Caco-2 (cell line): ENCODE measurements at regions not wholly inside any gene's neighbourhood (a gene's known extent, or its start where the extent isn't known, plus 50 kb on each side); places are given as distances from the start of the nearest gene placed in this dataset.
"Not testable (repeated sequence)": the region's sequence is repeated elsewhere in the genome, so short reads cannot be mapped to it uniquely, and the experiment has no call there.

ENCODE experiments used
- BruUV-seq: library from RNA; stranded (reverse); fragments of 400-500 nt; replicated peaks from 2 replicates; lab custom pipeline; 2021; lab: Mats Ljungman, UMichigan
- CTCF ChIA-PET: fragments of 300-600 bp; sonication (Branson Sonifier 250); formaldehyde crosslinking; loops from one replicate; lab custom pipeline; 2022; ENCODE audit warnings: antibody characterized with exemption; lab: Charles Lee
- POLR2A ChIA-PET: fragments of 300-600 bp; sonication (Branson Sonifier 250); formaldehyde crosslinking; loops from one replicate; lab custom pipeline; 2022; ENCODE audit warnings: antibody characterized with exemption; lab: Charles Lee
- DNase-seq, 2 experiments: peaks; one replicate each; pipeline versions ENCODE4 v3.0.0 to v3.0.0-alpha.2; 2020 to 2022
- H3K27me3 ChIP-seq: replicated peaks from 2 replicates; pipeline ENCODE4 v1.6.0; 2011; ENCODE audit warnings: low read length; ENCODE audit not compliant: control insufficient read depth, insufficient read depth
- H3K36me3 ChIP-seq: 2 replicates; pipeline ENCODE4 v1.5.1; 2011; ENCODE audit warnings: low read length; ENCODE audit not compliant: control insufficient read depth, insufficient read depth
- H3K4me1 ChIP-seq: fragments of 250-450 bp; sonication (Bioruptor Pico); 2 replicates; pipeline ENCODE4 v1.5.1; 2020; ENCODE audit warnings: mild to moderate bottlenecking
- H3K4me3 ChIP-seq: 2 replicates; pipeline ENCODE4 v1.5.1; 2011; ENCODE audit warnings: low read depth, mild to moderate bottlenecking, control low read depth, low read length
- H3K9me3 ChIP-seq: fragments of 250-450 bp; sonication (Bioruptor Pico); 2 replicates; pipeline ENCODE4 v1.5.1; 2020; ENCODE audit warnings: mild to moderate bottlenecking, moderate library complexity
- H3K27ac Mint-ChIP-seq: one replicate; pipeline ENCODE4 v1.8.0; 2022; ENCODE audit warnings: mixed read lengths; ENCODE audit not compliant: unreplicated experiment
- H3K27me3 Mint-ChIP-seq: one replicate; pipeline ENCODE4 v1.8.0; 2022; ENCODE audit warnings: mixed read lengths; ENCODE audit not compliant: insufficient read depth, unreplicated experiment
- H3K36me3 Mint-ChIP-seq: one replicate; pipeline ENCODE4 v1.8.0; 2022; ENCODE audit warnings: mild to moderate bottlenecking, mixed read lengths; ENCODE audit not compliant: insufficient read depth, unreplicated experiment
- H3K4me1 Mint-ChIP-seq: one replicate; pipeline ENCODE4 v1.8.0; 2022; ENCODE audit warnings: low read depth, mixed read lengths; ENCODE audit not compliant: unreplicated experiment
- H3K4me3 Mint-ChIP-seq: one replicate; pipeline ENCODE4 v1.8.0; 2022; ENCODE audit warnings: mild to moderate bottlenecking, moderate library complexity, mixed read lengths; ENCODE audit not compliant: unreplicated experiment
- H3K9me3 Mint-ChIP-seq: one replicate; pipeline ENCODE4 v1.8.0; 2022; ENCODE audit warnings: mixed read lengths; ENCODE audit not compliant: unreplicated experiment
- CTCF ChIP-seq, 2 experiments: fragments of 200-600 bp in 1 of 2; IDR thresholded peaks; 1 replicate in 1 of 2; 2 replicates in 1 of 2; pipeline versions ENCODE4 v1.5.1 to v1.8.0; 2011 to 2022; ENCODE audit warnings: antibody characterized with exemption in 1 of 2, control low read depth in 1 of 2, inconsistent platforms in 1 of 2, low read depth in 1 of 2, low read length in 1 of 2, mild to moderate bottlenecking in 1 of 2, moderate library complexity in 1 of 2; ENCODE audit not compliant: insufficient read depth in 1 of 2, severe bottlenecking in 1 of 2, unreplicated experiment in 1 of 2
- intact Hi-C: fragments of 100-400 bp; cut with micrococcal nuclease; formaldehyde crosslinking; loops from one replicate; pipeline ENCODE4 v1.10.0; 2022; ENCODE audit not compliant: unreplicated experiment

GRCh38 chr6:10081075-10081474 is 333.8 kb downstream of the TFAP2A start:
- H3K36me3 Mint-ChIP-seq, result no peaks in the 10 kb centered on the region
- no peak for DNase-seq
- no peaks in the 10 kb centered on the region for H3K9me3 Mint-ChIP-seq
- Histone ChIP-seq H3K27me3 (peaks cover 2% of the 10 kb centered on the region; the same call in 1 of the 2 replicates), H3K4me3 (no peak overlapping the region), H3K9me3 (no peaks in the 10 kb centered on the region), H3K36me3 (no peaks in the 10 kb centered on the region), H3K4me1 (no peaks in the 10 kb centered on the region)
- no peak overlapping the region for H3K27ac Mint-ChIP-seq
- BruUV-seq, result no TSS peak
- ChIA-PET CTCF (no interaction called here), POLR2A (no interaction called here)
- no peak overlapping the region for H3K4me3 Mint-ChIP-seq
- intact Hi-C loops, result no loop called here
- TF ChIP-seq CTCF (IDR thresholded peaks at IDR 0.05; ENCODE audit: insufficient read depth in 1 of 2, low read depth in 1 of 2, low read length in 1 of 2, severe bottlenecking in 1 of 2, unreplicated experiment in 1 of 2), result no peak
- no peaks in the 10 kb centered on the region for H3K27me3 Mint-ChIP-seq
- no peaks in the 10 kb centered on the region for H3K4me1 Mint-ChIP-seq

GRCh38 chr6:10080561-10080960 is 334.3 kb downstream of the TFAP2A start:
- Mint-ChIP-seq H3K27ac (no peak overlapping the region), H3K9me3 (no peaks in the 10 kb centered on the region), H3K4me1 (no peaks in the 10 kb centered on the region), H3K27me3 (no peaks in the 10 kb centered on the region), H3K36me3 (no peaks in the 10 kb centered on the region), H3K4me3 (no peak overlapping the region)
- H3K9me3 ChIP-seq, result no peaks in the 10 kb centered on the region
- no TSS peak for BruUV-seq
- no peak for DNase-seq
- TF ChIP-seq CTCF (IDR thresholded peaks at IDR 0.05; ENCODE audit: insufficient read depth in 1 of 2, low read depth in 1 of 2, low read length in 1 of 2, severe bottlenecking in 1 of 2, unreplicated experiment in 1 of 2), result no peak
- POLR2A ChIA-PET, result no interaction called here
- CTCF ChIA-PET, result no interaction called here
- H3K4me3 ChIP-seq, result no peak overlapping the region
- H3K27me3 ChIP-seq, result peaks cover 2% of the 10 kb centered on the region; the same call in 1 of the 2 replicates
- no peaks in the 10 kb centered on the region for H3K4me1 ChIP-seq
- H3K36me3 ChIP-seq, result no peaks in the 10 kb centered on the region
- intact Hi-C loops, result no loop called here

GRCh38 chr6:10078581-10078980 is 336.3 kb downstream of the TFAP2A start:
- CTCF ChIA-PET, result no interaction called here
- no peaks in the 10 kb centered on the region for H3K36me3 Mint-ChIP-seq
- peaks cover 2% of the 10 kb centered on the region; the same call in 1 of the 2 replicates for H3K27me3 ChIP-seq
- TF ChIP-seq CTCF (IDR thresholded peaks at IDR 0.05; ENCODE audit: insufficient read depth in 1 of 2, low read depth in 1 of 2, low read length in 1 of 2, severe bottlenecking in 1 of 2, unreplicated experiment in 1 of 2), result no peak
- H3K4me3 ChIP-seq, result no peak overlapping the region
- no peaks in the 10 kb centered on the region for H3K4me1 ChIP-seq
- POLR2A ChIA-PET, result no interaction called here
- no peak overlapping the region for H3K4me3 Mint-ChIP-seq
- H3K27ac Mint-ChIP-seq, result no peak overlapping the region
- no peaks in the 10 kb centered on the region for H3K9me3 Mint-ChIP-seq
- intact Hi-C loops, result no loop called here
- H3K4me1 Mint-ChIP-seq, result no peaks in the 10 kb centered on the region
- H3K27me3 Mint-ChIP-seq, result no peaks in the 10 kb centered on the region
- H3K9me3 ChIP-seq, result no peaks in the 10 kb centered on the region
- no peaks in the 10 kb centered on the region for H3K36me3 ChIP-seq
- no peak for DNase-seq
- BruUV-seq, result no TSS peak

- H3K36me3 ChIP-seq, H3K27me3 Mint-ChIP-seq, CTCF ChIA-PET, H3K27ac Mint-ChIP-seq, DNase-seq, H3K9me3 ChIP-seq, intact Hi-C loops, H3K9me3 Mint-ChIP-seq, H3K4me1 ChIP-seq, H3K27me3 ChIP-seq, H3K4me3 ChIP-seq, H3K36me3 Mint-ChIP-seq, BruUV-seq, H3K4me1 Mint-ChIP-seq, POLR2A ChIA-PET, H3K4me3 Mint-ChIP-seq: not testable (repeated sequence)
These were observed 340.1 kb downstream of the TFAP2A start for GRCh38 chr6:10074726-10075125.
